ENCODE measurements at regions not wholly inside any gene's neighbourhood (a gene's known extent, or its start where the extent isn't known, plus 50 kb on each side); places are given as distances from the start of the nearest gene placed in this dataset.

- TF ChIP-seq, protein P1, sequence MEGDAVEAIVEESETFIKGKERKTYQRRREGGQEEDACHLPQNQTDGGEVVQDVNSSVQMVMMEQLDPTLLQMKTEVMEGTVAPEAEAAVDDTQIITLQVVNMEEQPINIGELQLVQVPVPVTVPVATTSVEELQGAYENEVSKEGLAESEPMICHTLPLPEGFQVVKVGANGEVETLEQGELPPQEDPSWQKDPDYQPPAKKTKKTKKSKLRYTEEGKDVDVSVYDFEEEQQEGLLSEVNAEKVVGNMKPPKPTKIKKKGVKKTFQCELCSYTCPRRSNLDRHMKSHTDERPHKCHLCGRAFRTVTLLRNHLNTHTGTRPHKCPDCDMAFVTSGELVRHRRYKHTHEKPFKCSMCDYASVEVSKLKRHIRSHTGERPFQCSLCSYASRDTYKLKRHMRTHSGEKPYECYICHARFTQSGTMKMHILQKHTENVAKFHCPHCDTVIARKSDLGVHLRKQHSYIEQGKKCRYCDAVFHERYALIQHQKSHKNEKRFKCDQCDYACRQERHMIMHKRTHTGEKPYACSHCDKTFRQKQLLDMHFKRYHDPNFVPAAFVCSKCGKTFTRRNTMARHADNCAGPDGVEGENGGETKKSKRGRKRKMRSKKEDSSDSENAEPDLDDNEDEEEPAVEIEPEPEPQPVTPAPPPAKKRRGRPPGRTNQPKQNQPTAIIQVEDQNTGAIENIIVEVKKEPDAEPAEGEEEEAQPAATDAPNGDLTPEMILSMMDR (IDR thresholded peaks at IDR 0.05; ENCODE audit: low read depth, low read length) = no peak
- no peak overlapping the region for H3K4me3 ChIP-seq (ENCODE audit: low read depth, low read length)
Observed at GRCh38 chr14:34044373-34044637, 93.4 kb upstream of the EGLN3 start.

DNA sequence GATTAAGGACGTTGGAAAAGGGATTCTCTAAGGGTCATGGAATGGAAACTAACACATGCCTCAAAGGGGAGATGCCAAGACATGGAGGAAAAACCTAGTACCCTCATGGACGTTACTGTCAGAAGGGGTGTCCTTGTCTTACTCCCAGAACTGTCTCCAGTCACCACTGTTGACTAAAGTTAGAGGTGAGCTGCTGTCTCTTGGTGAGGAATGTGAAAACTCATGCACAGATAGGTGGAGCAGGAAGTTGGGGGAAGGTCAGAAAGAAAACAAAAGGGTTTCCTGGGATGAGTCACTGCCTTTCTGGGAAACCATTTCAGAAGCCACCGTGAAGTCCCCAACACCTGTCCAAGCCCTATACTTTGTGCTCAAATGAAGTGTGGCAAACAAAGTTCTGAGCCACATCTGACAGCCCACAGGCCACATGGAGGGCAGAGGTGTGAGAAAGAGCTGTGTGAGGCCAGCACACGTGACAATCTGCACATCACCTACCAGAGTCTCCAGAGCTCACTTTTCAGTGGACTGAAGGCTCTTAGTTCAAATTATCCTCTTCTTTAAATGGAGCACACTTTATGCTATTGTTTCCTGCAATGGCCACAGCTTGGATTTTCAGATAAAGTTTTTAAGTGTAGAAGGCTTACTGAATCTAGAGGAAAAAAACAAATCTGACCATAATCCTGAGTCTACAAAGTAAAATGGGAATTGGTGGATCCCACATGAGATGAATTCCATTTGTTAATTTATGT lies 92.9 kb upstream of the EGLN3 start:
- TF ChIP-seq, protein P1 (IDR thresholded peaks at IDR 0.05; ENCODE audit: low read depth, low read length) = no peak
- H3K4me3 ChIP-seq (ENCODE audit: low read depth, low read length) = no peak overlapping the region

- TF ChIP-seq, protein P1 (IDR thresholded peaks at IDR 0.05; ENCODE audit: low read depth, low read length) = no peak
Observed at GRCh38 chr14:34041220-34041619, 90.3 kb upstream of the EGLN3 start.

GRCh38 chr14:34040766-34041165 lies 89.9 kb upstream of the EGLN3 start:
- TF ChIP-seq, protein P1 (IDR thresholded peaks at IDR 0.05; ENCODE audit: low read depth, low read length) = no peak
- H3K4me3 ChIP-seq (ENCODE audit: low read depth, low read length) = no peak overlapping the region

More at GRCh38 chr14:34041220-34041619, 90.3 kb upstream of the EGLN3 start:
- H3K4me3 ChIP-seq (ENCODE audit: low read depth, low read length) = no peak overlapping the region

GRCh38 chr14:34039428-34040047 lies 88.7 kb upstream of the EGLN3 start:
- H3K4me3 ChIP-seq (ENCODE audit: low read depth, low read length) = no peak overlapping the region
- TF ChIP-seq, protein P1 (IDR thresholded peaks at IDR 0.05; ENCODE audit: low read depth, low read length) = no peak

- H3K4me3 ChIP-seq (ENCODE audit: low read depth, low read length) = no peak overlapping the region
- TF ChIP-seq, protein P1 (IDR thresholded peaks at IDR 0.05; ENCODE audit: low read depth, low read length) = no peak
Observed at GRCh38 chr14:34038358-34039057, 87.6 kb upstream of the EGLN3 start.

GRCh38 chr14:34036319-34036766 lies 85.5 kb upstream of the EGLN3 start:
- H3K4me3 ChIP-seq (ENCODE audit: low read depth, low read length) = no peak overlapping the region
- TF ChIP-seq, protein P1 (IDR thresholded peaks at IDR 0.05; ENCODE audit: low read depth, low read length) = no peak
